Prostate gland (tissue), 2 donors: ENCODE measurements at regions not wholly inside any gene's neighbourhood (a gene's known extent, or its start where the extent isn't known, plus 50 kb on each side); places are given as distances from the start of the nearest gene placed in this dataset.

ENCODE experiments used
- DNase-seq: peaks from one replicate; pipeline ENCODE4 v3.0.0-alpha.2; 2019; ENCODE audit warnings: low spot score
- H3K27ac ChIP-seq, 2 donors: fragments of 200-600 bp; sonication (generic); 2 replicates each; pipeline ENCODE4 v1.5.1; 2017 to 2019
- H3K27me3 ChIP-seq: fragments of 200-600 bp; sonication (generic); replicated peaks from 2 replicates; pipeline ENCODE4 v1.5.1; 2019; ENCODE audit not compliant: insufficient read depth
- H3K36me3 ChIP-seq, 2 donors: fragments of 200-600 bp; sonication (generic); 1 replicate in 1 of 2; 2 replicates in 1 of 2; pipeline versions ENCODE4 v1.5.1 to v1.8.1; 2017 to 2019
- H3K4me1 ChIP-seq: fragments of 200-600 bp; sonication (generic); replicated peaks from 2 replicates; pipeline ENCODE4 v1.5.1; 2019
- H3K4me3 ChIP-seq, 2 donors: fragments of 200-600 bp; sonication (generic); 2 replicates each; pipeline ENCODE4 v1.5.1; 2017 to 2019
- H3K9me3 ChIP-seq: fragments of 200-600 bp; sonication (generic); 2 replicates; pipeline ENCODE4 v1.5.1; 2017
- POLR2A ChIP-seq: fragments of 450-650 bp; IDR thresholded peaks from one replicate; pipeline ENCODE4 v1.6.1; 2016; ENCODE audit warnings: antibody characterized with exemption, mild to moderate bottlenecking
- POLR2AphosphoS5 ChIP-seq: sonication (generic); formaldehyde crosslinking; IDR thresholded peaks from one replicate; pipeline ENCODE4 v1.6.1; 2017; ENCODE audit warnings: antibody characterized with exemption
- WGBS: methylation state at CpG from one replicate; pipeline ENCODE4 v1.1.5; 2018; 5-methylcytosine and 5-hydroxymethylcytosine counted together
- intact Hi-C: fragments of 100-400 bp; cut with DNase I; formaldehyde crosslinking; loops from one replicate; pipeline ENCODE4 v1.14.2; 2022
- TF ChIP-seq, protein P1 (sequence below), 4 experiments: fragments of 200-600 bp in 2 of 4; fragments of 450-650 bp in 2 of 4; sonication (generic) in 2 of 4; IDR thresholded peaks; 1 replicate in 3 of 4; 2 replicates in 1 of 4; pipeline ENCODE4 v1.5.1; 2016 to 2019; ENCODE audit warnings: antibody characterized with exemption in 4 of 4, mild to moderate bottlenecking in 2 of 4, moderate library complexity in 2 of 4

DNA sequence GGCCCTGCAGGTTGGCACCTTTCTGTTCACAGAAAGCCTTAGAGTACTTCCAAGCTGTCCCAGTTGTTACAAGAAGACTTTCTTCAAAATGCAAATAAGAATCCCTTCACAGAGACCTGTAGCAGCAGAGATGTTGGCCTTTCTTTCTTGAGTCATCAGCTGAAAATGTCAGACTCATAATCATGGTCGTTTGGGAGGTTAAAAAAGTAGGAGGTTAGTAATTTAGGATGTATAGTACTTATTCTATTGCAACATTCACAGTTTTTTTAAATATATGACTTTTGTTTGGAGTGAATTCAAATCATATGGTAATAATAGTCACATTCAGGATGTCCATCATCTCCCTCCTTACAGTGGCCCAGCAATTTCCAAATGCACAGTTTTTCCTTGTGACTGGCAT is 223.9 kb upstream of the GLI3 start:
- no peaks in the 10 kb centered on the region for H3K27me3 ChIP-seq
- intact Hi-C loops, result no loop called here
- H3K27ac ChIP-seq, result no peak overlapping the region
- no peaks in the 10 kb centered on the region for H3K9me3 ChIP-seq
- H3K4me3 ChIP-seq, result no peak overlapping the region
- WGBS, result 75% methylated on average over 1 of the region's 1 CpG
- no peak for DNase-seq
- no peaks in the 10 kb centered on the region for H3K4me1 ChIP-seq
- no peak for TF ChIP-seq POLR2AphosphoS5
- TF ChIP-seq, protein P1, sequence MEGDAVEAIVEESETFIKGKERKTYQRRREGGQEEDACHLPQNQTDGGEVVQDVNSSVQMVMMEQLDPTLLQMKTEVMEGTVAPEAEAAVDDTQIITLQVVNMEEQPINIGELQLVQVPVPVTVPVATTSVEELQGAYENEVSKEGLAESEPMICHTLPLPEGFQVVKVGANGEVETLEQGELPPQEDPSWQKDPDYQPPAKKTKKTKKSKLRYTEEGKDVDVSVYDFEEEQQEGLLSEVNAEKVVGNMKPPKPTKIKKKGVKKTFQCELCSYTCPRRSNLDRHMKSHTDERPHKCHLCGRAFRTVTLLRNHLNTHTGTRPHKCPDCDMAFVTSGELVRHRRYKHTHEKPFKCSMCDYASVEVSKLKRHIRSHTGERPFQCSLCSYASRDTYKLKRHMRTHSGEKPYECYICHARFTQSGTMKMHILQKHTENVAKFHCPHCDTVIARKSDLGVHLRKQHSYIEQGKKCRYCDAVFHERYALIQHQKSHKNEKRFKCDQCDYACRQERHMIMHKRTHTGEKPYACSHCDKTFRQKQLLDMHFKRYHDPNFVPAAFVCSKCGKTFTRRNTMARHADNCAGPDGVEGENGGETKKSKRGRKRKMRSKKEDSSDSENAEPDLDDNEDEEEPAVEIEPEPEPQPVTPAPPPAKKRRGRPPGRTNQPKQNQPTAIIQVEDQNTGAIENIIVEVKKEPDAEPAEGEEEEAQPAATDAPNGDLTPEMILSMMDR (IDR thresholded peaks at IDR 0.05), result no peak
- TF ChIP-seq POLR2A, result no peak
- H3K36me3 ChIP-seq, result no peaks in the 10 kb centered on the region

DNA sequence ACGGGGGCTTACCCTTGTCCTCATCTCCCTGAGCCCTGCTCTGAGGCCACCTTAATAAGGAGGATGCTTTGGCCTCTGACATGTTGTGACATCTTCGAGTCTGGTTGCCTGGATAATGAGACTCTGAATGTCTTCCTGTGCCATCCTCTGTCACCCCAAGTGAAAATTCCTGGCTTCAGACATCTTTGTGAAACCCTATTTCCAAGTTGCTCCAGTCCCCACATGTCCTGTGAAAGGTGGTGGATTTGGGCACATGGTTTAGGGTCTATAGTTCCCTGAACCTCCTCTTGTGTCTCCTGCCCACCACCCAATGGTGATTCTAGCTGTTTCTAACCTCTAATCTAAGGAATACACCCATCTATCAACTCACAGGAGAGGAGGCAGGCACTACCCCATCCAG is 223.1 kb upstream of the GLI3 start:
- intact Hi-C loops, result no loop called here
- H3K36me3 ChIP-seq, result no peaks in the 10 kb centered on the region
- no peak for DNase-seq
- H3K27me3 ChIP-seq, result no peaks in the 10 kb centered on the region
- WGBS, result 94% methylated on average over 2 of the region's 2 CpGs
- TF ChIP-seq, protein P1 (IDR thresholded peaks at IDR 0.05), result no peak
- TF ChIP-seq POLR2A (no peak), POLR2AphosphoS5 (no peak)
- H3K9me3 ChIP-seq, result no peaks in the 10 kb centered on the region
- no peaks in the 10 kb centered on the region for H3K4me1 ChIP-seq
- H3K4me3 ChIP-seq, result no peak overlapping the region
- no peak overlapping the region for H3K27ac ChIP-seq

DNA sequence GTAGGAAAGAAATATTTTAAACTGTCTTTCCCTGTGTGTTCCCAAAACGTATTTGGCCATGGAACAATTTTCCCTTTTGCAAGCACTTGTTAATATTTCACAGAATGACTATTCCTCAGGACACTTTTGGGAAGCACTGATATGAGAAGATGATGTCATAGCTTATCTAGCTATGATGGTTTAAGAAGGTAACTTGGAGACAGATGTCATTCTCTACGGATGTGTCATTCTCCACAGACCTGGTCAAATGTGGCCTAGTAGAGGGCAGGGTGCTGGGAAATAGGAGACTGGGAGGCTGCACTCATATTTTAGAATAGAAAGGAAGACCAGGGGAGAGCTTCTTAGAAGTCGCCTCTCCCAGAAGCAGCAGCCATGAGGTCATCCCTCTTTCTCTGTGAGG is 220.7 kb upstream of the GLI3 start:
- intact Hi-C loops, result no loop called here
- Histone ChIP-seq H3K9me3 (no peaks in the 10 kb centered on the region), H3K36me3 (no peaks in the 10 kb centered on the region), H3K4me1 (no peaks in the 10 kb centered on the region), H3K27me3 (no peaks in the 10 kb centered on the region), H3K4me3 (no peak overlapping the region), H3K27ac (no peak overlapping the region)
- no peak for TF ChIP-seq POLR2A
- TF ChIP-seq POLR2AphosphoS5, result no peak
- TF ChIP-seq, protein P1 (IDR thresholded peaks at IDR 0.05), result no peak
- 94% methylated on average over 3 of the region's 3 CpGs for WGBS
- no peak for DNase-seq

DNA sequence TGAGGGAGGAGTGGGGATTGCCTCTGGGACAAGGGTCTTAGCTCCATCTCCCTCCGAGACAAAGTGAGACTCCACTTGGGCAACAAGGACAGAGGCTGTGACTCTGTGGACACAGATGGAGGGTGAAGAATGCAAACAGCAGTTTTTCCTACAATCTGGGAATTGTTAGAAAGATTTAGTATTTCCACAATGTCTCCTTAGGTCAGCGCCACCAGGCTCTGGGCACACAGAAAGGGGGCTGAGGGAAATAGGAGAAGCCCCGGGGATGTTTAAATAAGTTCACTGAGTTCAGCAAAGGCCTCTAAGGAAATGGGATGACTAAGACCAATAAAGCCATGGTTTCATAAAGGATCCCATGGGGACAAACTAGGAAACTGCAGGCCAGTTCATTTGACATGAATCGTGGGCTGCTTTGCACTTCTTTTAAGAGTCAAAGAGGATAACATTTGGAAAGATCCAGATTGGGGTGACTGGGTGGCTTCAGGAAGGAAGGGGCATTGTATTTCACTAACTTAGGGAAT is 219.8 kb upstream of the GLI3 start:
- 82% methylated on average over 4 of the region's 4 CpGs for WGBS
- H3K4me1 ChIP-seq, result no peaks in the 10 kb centered on the region
- no peaks in the 10 kb centered on the region for H3K27me3 ChIP-seq
- no peak for TF ChIP-seq POLR2AphosphoS5
- TF ChIP-seq, protein P1 (IDR thresholded peaks at IDR 0.05), result no peak
- TF ChIP-seq POLR2A, result no peak
- DNase-seq, result no peak
- no peaks in the 10 kb centered on the region for H3K9me3 ChIP-seq
- H3K27ac ChIP-seq, result no peak overlapping the region
- intact Hi-C loops, result no loop called here
- H3K36me3 ChIP-seq, result no peaks in the 10 kb centered on the region
- H3K4me3 ChIP-seq, result no peak overlapping the region

DNA sequence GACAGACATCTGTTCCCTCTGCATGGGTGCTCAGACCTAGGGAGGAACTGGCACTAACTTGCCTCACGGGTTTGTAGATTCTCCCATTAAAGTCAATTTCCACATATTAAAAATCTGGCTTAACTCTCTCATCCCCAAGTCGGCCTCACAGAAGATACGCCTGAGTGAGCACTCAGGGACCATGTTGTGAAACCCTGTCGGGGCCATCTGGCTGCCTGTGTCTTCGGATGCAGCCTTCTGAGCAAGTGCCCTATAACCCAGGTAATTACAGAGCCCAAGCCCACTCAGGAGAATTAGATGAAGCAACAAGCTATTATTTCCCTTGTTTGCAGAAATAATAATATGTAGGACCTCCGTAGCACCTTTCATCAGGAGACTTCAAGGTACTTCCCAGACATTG is 219.3 kb upstream of the GLI3 start:
- H3K4me1 ChIP-seq, result no peaks in the 10 kb centered on the region
- no peak for DNase-seq
- no peaks in the 10 kb centered on the region for H3K36me3 ChIP-seq
- TF ChIP-seq, protein P1 (IDR thresholded peaks at IDR 0.05), result no peak
- TF ChIP-seq POLR2A (no peak), POLR2AphosphoS5 (no peak)
- no peaks in the 10 kb centered on the region for H3K27me3 ChIP-seq
- no peak overlapping the region for H3K27ac ChIP-seq
- intact Hi-C loops, result no loop called here
- no peak overlapping the region for H3K4me3 ChIP-seq
- WGBS, result 79% methylated on average over 6 of the region's 6 CpGs
- no peaks in the 10 kb centered on the region for H3K9me3 ChIP-seq
